ENCODE measurements at regions not wholly inside any gene's neighbourhood (a gene's known extent, or its start where the extent isn't known, plus 50 kb on each side); places are given as distances from the start of the nearest gene placed in this dataset.

GRCh38 chr16:63481060-63481459 lies 1444.8 kb upstream of the CDH8 start:
- H3K9me3 ChIP-seq (ENCODE audit: control insufficient read depth, insufficient read depth, low read length): no peaks in the 10 kb centered on the region
- DNase-seq (no peak), ATAC-seq (no peak)
- no peaks in the 10 kb centered on the region for H3K36me3 ChIP-seq (ENCODE audit: control insufficient read depth, insufficient read depth, low read length)
- intact Hi-C loops (cut with micrococcal nuclease): no loop called here
- H3K27ac ChIP-seq (ENCODE audit: low read length): no peak overlapping the region
- no peak for TF ChIP-seq CTCF (IDR thresholded peaks at IDR 0.05)
- no peaks in the 10 kb centered on the region for H3K4me1 ChIP-seq (ENCODE audit: control insufficient read depth, insufficient read depth, low read length)
- Mint-ChIP-seq H3K4me1 (no peaks in the 10 kb centered on the region), H3K4me3 (no peak overlapping the region), H3K36me3 (no peaks in the 10 kb centered on the region), H3K9me3 (peaks cover 4 to 6% of the 10 kb centered on the region in 2 donors), H3K27ac (no peak overlapping the region), H3K27me3 (ENCODE audit: low read depth in 2 of 2) (no peaks in the 10 kb centered on the region)
- no peaks in the 10 kb centered on the region for H3K27me3 ChIP-seq (ENCODE audit: control insufficient read depth, insufficient read depth, low read length)
- no peak overlapping the region for H3K4me3 ChIP-seq (ENCODE audit: low read length)

DNA sequence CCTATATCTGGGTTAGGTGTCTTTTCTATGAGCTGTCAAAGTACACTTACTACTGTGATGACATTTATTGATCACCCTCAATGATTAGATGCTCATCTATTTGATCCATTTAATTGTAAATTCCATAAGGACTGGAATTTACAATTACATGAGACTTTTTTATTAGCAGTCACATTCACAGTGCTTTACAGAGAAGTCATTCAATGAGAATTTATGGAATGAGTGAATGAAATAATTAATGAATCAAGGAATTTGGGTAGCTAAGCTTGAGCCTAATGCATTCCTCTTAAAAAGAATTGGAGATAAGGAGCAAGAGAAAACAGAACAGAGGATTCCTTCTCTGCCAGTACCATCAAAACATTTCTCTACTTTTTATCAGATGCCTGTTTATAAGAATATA lies 1437.5 kb upstream of the CDH8 start:
- Histone ChIP-seq H3K4me3 (ENCODE audit: low read length) (no peak overlapping the region), H3K9me3 (ENCODE audit: control insufficient read depth, insufficient read depth, low read length) (no peaks in the 10 kb centered on the region), H3K4me1 (ENCODE audit: control insufficient read depth, insufficient read depth, low read length) (no peaks in the 10 kb centered on the region), H3K36me3 (ENCODE audit: control insufficient read depth, insufficient read depth, low read length) (no peaks in the 10 kb centered on the region), H3K27ac (ENCODE audit: low read length) (no peak overlapping the region), H3K27me3 (ENCODE audit: control insufficient read depth, insufficient read depth, low read length) (no peaks in the 10 kb centered on the region)
- H3K4me3 Mint-ChIP-seq: no peak overlapping the region
- no peaks in the 10 kb centered on the region for H3K4me1 Mint-ChIP-seq
- no peak for TF ChIP-seq CTCF (IDR thresholded peaks at IDR 0.05)
- peaks cover 5 to 18% of the 10 kb centered on the region in 2 donors for H3K9me3 Mint-ChIP-seq
- no peaks in the 10 kb centered on the region for H3K27me3 Mint-ChIP-seq (ENCODE audit: low read depth in 2 of 2)
- intact Hi-C loops (cut with micrococcal nuclease): no loop called here
- H3K36me3 Mint-ChIP-seq: no peaks in the 10 kb centered on the region
- no peak overlapping the region for H3K27ac Mint-ChIP-seq
- ATAC-seq: no peak
- no peak for DNase-seq

GRCh38 chr16:63467513-63467912 lies 1431.3 kb upstream of the CDH8 start:
- no peak for TF ChIP-seq CTCF (IDR thresholded peaks at IDR 0.05)
- Histone ChIP-seq H3K27ac (ENCODE audit: low read length) (no peak overlapping the region), H3K4me1 (ENCODE audit: control insufficient read depth, insufficient read depth, low read length) (no peaks in the 10 kb centered on the region), H3K36me3 (ENCODE audit: control insufficient read depth, insufficient read depth, low read length) (no peaks in the 10 kb centered on the region), H3K9me3 (ENCODE audit: control insufficient read depth, insufficient read depth, low read length) (no peaks in the 10 kb centered on the region), H3K27me3 (ENCODE audit: control insufficient read depth, insufficient read depth, low read length) (no peaks in the 10 kb centered on the region), H3K4me3 (ENCODE audit: low read length) (no peak overlapping the region)
- DNase-seq: no peak
- intact Hi-C loops (cut with micrococcal nuclease): no loop called here
- Mint-ChIP-seq H3K4me1 (no peaks in the 10 kb centered on the region), H3K27me3 (ENCODE audit: low read depth in 2 of 2) (no peaks in the 10 kb centered on the region), H3K4me3 (no peak overlapping the region), H3K27ac (no peak overlapping the region), H3K36me3 (no peaks in the 10 kb centered on the region), H3K9me3 (peaks cover 18 to 24% of the 10 kb centered on the region in 2 donors)
- WGBS (ENCODE audit: insufficient coverage): 70% methylated on average over 1 of the region's 2 CpGs
- no peak for ATAC-seq

DNA sequence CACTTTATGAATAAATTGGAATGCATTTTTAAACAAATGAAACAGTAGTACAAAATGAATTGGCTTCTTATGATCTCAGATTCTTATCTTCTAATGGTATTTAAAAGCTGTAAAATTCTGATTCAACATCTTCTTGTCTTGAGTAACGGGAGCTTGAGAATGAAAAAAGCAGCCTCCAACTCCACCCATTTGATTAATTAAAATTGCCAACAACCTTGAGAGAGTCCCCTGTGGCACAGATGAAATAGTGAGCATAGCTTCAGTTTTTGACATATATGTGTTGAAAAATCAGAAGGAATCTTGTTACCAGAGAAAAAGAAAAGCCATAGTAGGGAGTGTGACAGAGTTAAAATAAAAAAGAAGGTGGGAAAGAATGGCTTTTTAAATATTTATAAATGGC lies 1426.1 kb upstream of the CDH8 start:
- Histone ChIP-seq H3K27me3 (ENCODE audit: control insufficient read depth, insufficient read depth, low read length) (no peaks in the 10 kb centered on the region), H3K9me3 (ENCODE audit: control insufficient read depth, insufficient read depth, low read length) (no peaks in the 10 kb centered on the region), H3K4me3 (ENCODE audit: low read length) (no peak overlapping the region), H3K4me1 (ENCODE audit: control insufficient read depth, insufficient read depth, low read length) (no peaks in the 10 kb centered on the region), H3K27ac (ENCODE audit: low read length) (no peak overlapping the region), H3K36me3 (ENCODE audit: control insufficient read depth, insufficient read depth, low read length) (no peaks in the 10 kb centered on the region)
- Mint-ChIP-seq H3K27me3 (ENCODE audit: low read depth in 2 of 2) (no peaks in the 10 kb centered on the region), H3K4me1 (no peaks in the 10 kb centered on the region), H3K9me3 (peaks cover 22 to 23% of the 10 kb centered on the region in 2 donors), H3K36me3 (no peaks in the 10 kb centered on the region), H3K27ac (no peak overlapping the region), H3K4me3 (no peak overlapping the region)
- intact Hi-C loops (cut with micrococcal nuclease): no loop called here
- ATAC-seq (no peak), DNase-seq (no peak)
- WGBS (ENCODE audit: insufficient coverage): no CpG with 5 or more reads among the region's 1 CpG
- TF ChIP-seq CTCF (IDR thresholded peaks at IDR 0.05): no peak

Data from natural killer cell (primary cell).